Astrocyte (in vitro differentiated cells and primary cell): ENCODE measurements at regions not wholly inside any gene's neighbourhood (a gene's known extent, or its start where the extent isn't known, plus 50 kb on each side); places are given as distances from the start of the nearest gene placed in this dataset.

ENCODE experiments used
- DNase-seq: peaks from one replicate; pipeline ENCODE4 v3.0.0-alpha.2; 2010; ENCODE audit warnings: low read depth
- FAIRE-seq: peaks from 2 replicates; lab custom pipeline; 2011; peaks lifted over from hg19 to GRCh38; lab: Jason Lieb, UNC
- H2AFZ ChIP-seq: 2 replicates; pipeline ENCODE4 v1.6.0; 2012; ENCODE audit warnings: low read depth, low read length, inconsistent platforms
- H3K27ac ChIP-seq: 2 replicates; pipeline ENCODE4 v1.5.1; 2011; ENCODE audit warnings: low read depth, low read length, inconsistent platforms
- H3K27me3 ChIP-seq: 2 replicates; pipeline ENCODE4 v1.6.0; 2011; ENCODE audit warnings: low read length, inconsistent platforms; ENCODE audit not compliant: insufficient read depth
- H3K36me3 ChIP-seq: 2 replicates; pipeline ENCODE4 v1.5.1; 2011; ENCODE audit warnings: low read length, inconsistent platforms; ENCODE audit not compliant: insufficient read depth
- H3K4me1 ChIP-seq: 2 replicates; pipeline ENCODE4 v1.5.1; 2011; ENCODE audit warnings: low read length, inconsistent platforms; ENCODE audit not compliant: insufficient read depth
- H3K4me2 ChIP-seq: 2 replicates; pipeline ENCODE4 v1.6.0; 2012; ENCODE audit warnings: low read length, inconsistent platforms
- H3K4me3 ChIP-seq: 2 replicates; pipeline ENCODE4 v1.5.1; 2011; ENCODE audit warnings: low read depth, mild to moderate bottlenecking, low read length, inconsistent platforms; ENCODE audit not compliant: insufficient read depth
- H3K79me2 ChIP-seq: 2 replicates; pipeline ENCODE4 v1.6.0; 2012; ENCODE audit warnings: mild to moderate bottlenecking, low read length, inconsistent platforms; ENCODE audit not compliant: insufficient read depth
- H3K9ac ChIP-seq: 2 replicates; pipeline ENCODE4 v1.6.0; 2012; ENCODE audit warnings: mild to moderate bottlenecking, low read length, inconsistent platforms
- H3K9me3 ChIP-seq: 2 replicates; pipeline ENCODE4 v1.5.1; 2012; ENCODE audit warnings: low read depth, mild to moderate bottlenecking, low read length, inconsistent platforms; ENCODE audit not compliant: insufficient read depth
- H4K20me1 ChIP-seq: 2 replicates; pipeline ENCODE4 v1.6.0; 2012; ENCODE audit warnings: low read length, inconsistent platforms; ENCODE audit not compliant: insufficient read depth
- H3K27ac Mint-ChIP-seq: one replicate; pipeline ENCODE4 v1.8.0; 2021; ENCODE audit warnings: mild to moderate bottlenecking, mixed read lengths; ENCODE audit not compliant: unreplicated experiment
- H3K27me3 Mint-ChIP-seq: one replicate; pipeline ENCODE4 v1.8.0; 2021; ENCODE audit warnings: low read depth, mixed read lengths; ENCODE audit not compliant: unreplicated experiment
- H3K36me3 Mint-ChIP-seq: one replicate; pipeline ENCODE4 v1.8.0; 2021; ENCODE audit warnings: low read depth, mixed read lengths; ENCODE audit not compliant: unreplicated experiment
- H3K4me1 Mint-ChIP-seq: one replicate; pipeline ENCODE4 v1.8.0; 2021; ENCODE audit warnings: low read depth, mixed read lengths; ENCODE audit not compliant: unreplicated experiment
- H3K4me3 Mint-ChIP-seq: one replicate; pipeline ENCODE4 v1.8.0; 2021; ENCODE audit warnings: mild to moderate bottlenecking, moderate library complexity, mixed read lengths; ENCODE audit not compliant: unreplicated experiment
- H3K9me3 Mint-ChIP-seq: one replicate; pipeline ENCODE4 v1.8.0; 2021; ENCODE audit warnings: mild to moderate bottlenecking, mixed read lengths; ENCODE audit not compliant: unreplicated experiment
- EZH2 ChIP-seq: IDR thresholded peaks from 2 replicates; pipeline ENCODE4 v1.6.1; 2012; ENCODE audit warnings: mild to moderate bottlenecking, low read length, inconsistent platforms; ENCODE audit not compliant: insufficient read depth
- TF ChIP-seq, protein P1 (sequence below): IDR thresholded peaks from 2 replicates; pipeline ENCODE4 v1.5.1; 2011; ENCODE audit warnings: low read depth, mild to moderate bottlenecking, inconsistent platforms, low read length, moderate library complexity; ENCODE audit not compliant: insufficient read depth

GRCh38 chr14:103186909-103187586 is 63.8 kb downstream of the TNFAIP2 start:
- peak overlapping the region; percentile 4 for H3K27ac Mint-ChIP-seq
- TF ChIP-seq, protein P1, sequence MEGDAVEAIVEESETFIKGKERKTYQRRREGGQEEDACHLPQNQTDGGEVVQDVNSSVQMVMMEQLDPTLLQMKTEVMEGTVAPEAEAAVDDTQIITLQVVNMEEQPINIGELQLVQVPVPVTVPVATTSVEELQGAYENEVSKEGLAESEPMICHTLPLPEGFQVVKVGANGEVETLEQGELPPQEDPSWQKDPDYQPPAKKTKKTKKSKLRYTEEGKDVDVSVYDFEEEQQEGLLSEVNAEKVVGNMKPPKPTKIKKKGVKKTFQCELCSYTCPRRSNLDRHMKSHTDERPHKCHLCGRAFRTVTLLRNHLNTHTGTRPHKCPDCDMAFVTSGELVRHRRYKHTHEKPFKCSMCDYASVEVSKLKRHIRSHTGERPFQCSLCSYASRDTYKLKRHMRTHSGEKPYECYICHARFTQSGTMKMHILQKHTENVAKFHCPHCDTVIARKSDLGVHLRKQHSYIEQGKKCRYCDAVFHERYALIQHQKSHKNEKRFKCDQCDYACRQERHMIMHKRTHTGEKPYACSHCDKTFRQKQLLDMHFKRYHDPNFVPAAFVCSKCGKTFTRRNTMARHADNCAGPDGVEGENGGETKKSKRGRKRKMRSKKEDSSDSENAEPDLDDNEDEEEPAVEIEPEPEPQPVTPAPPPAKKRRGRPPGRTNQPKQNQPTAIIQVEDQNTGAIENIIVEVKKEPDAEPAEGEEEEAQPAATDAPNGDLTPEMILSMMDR: no peak
- TF ChIP-seq EZH2: no peak
- Histone ChIP-seq H3K27me3 (peaks cover 38% of the 10 kb centered on the region), H3K9me3 (no peaks in the 10 kb centered on the region), H3K27ac (no peak overlapping the region), H3K79me2 (no peaks in the 10 kb centered on the region), H3K4me2 (no peak overlapping the region), H3K36me3 (no peaks in the 10 kb centered on the region), H3K4me3 (no peak overlapping the region), H4K20me1 (no peaks in the 10 kb centered on the region), H3K4me1 (no peaks in the 10 kb centered on the region), H2AFZ (no peak overlapping the region), H3K9ac (no peak overlapping the region)
- peaks cover 10% of the 10 kb centered on the region for H3K9me3 Mint-ChIP-seq
- no peak for DNase-seq
- FAIRE-seq: no peak
- H3K27me3 Mint-ChIP-seq: peaks cover 35% of the 10 kb centered on the region
- peaks cover 2% of the 10 kb centered on the region for H3K4me1 Mint-ChIP-seq
- no peaks in the 10 kb centered on the region for H3K36me3 Mint-ChIP-seq
- no peak overlapping the region for H3K4me3 Mint-ChIP-seq

DNA sequence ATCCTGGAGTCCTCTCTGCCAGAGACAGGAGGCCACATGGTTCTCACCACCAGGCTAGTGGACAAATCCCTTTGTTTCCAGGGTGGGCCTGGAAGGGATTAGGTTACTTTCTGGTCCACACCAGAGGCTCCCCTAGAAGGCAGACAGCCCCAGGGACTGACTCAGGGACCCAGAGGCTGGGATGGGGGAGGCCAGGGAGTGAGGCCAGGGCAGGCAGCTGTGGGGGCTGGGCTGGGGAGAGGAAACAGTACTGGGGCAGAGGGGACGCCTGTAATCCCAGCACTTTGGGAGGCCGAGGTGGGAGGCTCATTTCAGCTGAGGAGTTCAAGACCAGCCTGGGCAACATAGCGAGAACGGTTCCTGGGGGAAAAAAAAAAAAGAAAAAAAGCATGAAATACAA is 64.7 kb downstream of the TNFAIP2 start:
- Histone ChIP-seq H2AFZ (no peak overlapping the region), H3K27me3 (peaks cover 42% of the 10 kb centered on the region), H3K4me1 (no peaks in the 10 kb centered on the region), H3K9ac (no peak overlapping the region), H3K4me2 (no peak overlapping the region), H3K36me3 (no peaks in the 10 kb centered on the region), H3K9me3 (no peaks in the 10 kb centered on the region), H3K27ac (no peak overlapping the region), H3K79me2 (no peaks in the 10 kb centered on the region), H3K4me3 (no peak overlapping the region), H4K20me1 (no peaks in the 10 kb centered on the region)
- DNase-seq (no peak), FAIRE-seq (no peak)
- TF ChIP-seq, protein P1: no peak
- no peak for TF ChIP-seq EZH2
- Mint-ChIP-seq H3K36me3 (no peaks in the 10 kb centered on the region), H3K27me3 (peaks cover 35% of the 10 kb centered on the region), H3K4me1 (peaks cover 2% of the 10 kb centered on the region), H3K4me3 (no peak overlapping the region), H3K9me3 (peaks cover 13% of the 10 kb centered on the region), H3K27ac (no peak overlapping the region)

- Histone ChIP-seq H4K20me1 (no peaks in the 10 kb centered on the region), H3K9me3 (no peaks in the 10 kb centered on the region), H3K9ac (no peak overlapping the region), H3K4me1 (no peaks in the 10 kb centered on the region), H3K79me2 (no peaks in the 10 kb centered on the region), H3K27me3 (peaks cover 45% of the 10 kb centered on the region), H2AFZ (no peak overlapping the region), H3K36me3 (no peaks in the 10 kb centered on the region), H3K27ac (no peak overlapping the region), H3K4me2 (peak overlapping the region; percentile 62), H3K4me3 (no peak overlapping the region)
- Mint-ChIP-seq H3K27ac (no peak overlapping the region), H3K4me3 (no peak overlapping the region), H3K27me3 (peaks cover 35% of the 10 kb centered on the region), H3K9me3 (peaks cover 13% of the 10 kb centered on the region), H3K4me1 (peaks cover 2% of the 10 kb centered on the region), H3K36me3 (no peaks in the 10 kb centered on the region)
- DNase-seq (no peak), FAIRE-seq (no peak)
- TF ChIP-seq EZH2: peak; percentile 83
- TF ChIP-seq, protein P1: no peak
Observed at GRCh38 chr14:103188810-103189480, 65.7 kb downstream of the TNFAIP2 start.
